A673 (cell line): ENCODE measurements at regions not wholly inside any gene's neighbourhood (a gene's known extent, or its start where the extent isn't known, plus 50 kb on each side); places are given as distances from the start of the nearest gene placed in this dataset.

Experiments
- BruUV-seq: library from RNA; stranded (reverse); fragments of 400-500 nt; replicated peaks from 2 replicates; lab custom pipeline; 2021; lab: Mats Ljungman, UMichigan
- CTCF ChIA-PET: fragments of 300-600 bp; sonication (Branson Sonifier 250); formaldehyde crosslinking; loops from one replicate; lab custom pipeline; 2022; ENCODE audit warnings: antibody characterized with exemption; lab: Charles Lee
- POLR2A ChIA-PET: fragments of 300-600 bp; sonication (Branson Sonifier 250); formaldehyde crosslinking; loops from one replicate; lab custom pipeline; 2022; ENCODE audit warnings: antibody characterized with exemption; ENCODE audit not compliant: low non-redundant PET; lab: Charles Lee
- DNase-seq: peaks from one replicate; pipeline ENCODE4 v3.0.0-alpha.2; 2015; ENCODE audit warnings: low spot score
- H3K27ac ChIP-seq: fragments of 200-600 bp; sonication (generic); 2 replicates; pipeline ENCODE4 v1.5.1; 2016; ENCODE audit warnings: mixed run types, low read depth, mild to moderate bottlenecking, mixed read lengths, antibody characterized with exemption, low read length; ENCODE audit not compliant: poor library complexity, severe bottlenecking
- H3K27me3 ChIP-seq: fragments of 200-600 bp; sonication (generic); replicated peaks from 2 replicates; pipeline ENCODE4 v1.6.1; 2017; ENCODE audit warnings: mixed run types, low read depth, mild to moderate bottlenecking, mixed read lengths, antibody characterized with exemption, low read length; ENCODE audit not compliant: insufficient read depth, poor library complexity
- H3K36me3 ChIP-seq: fragments of 200-600 bp; sonication (generic); 2 replicates; pipeline ENCODE4 v1.6.1; 2016; ENCODE audit warnings: mixed run types, mild to moderate bottlenecking, mixed read lengths, antibody characterized with exemption, low read length; ENCODE audit not compliant: insufficient read depth, poor library complexity, severe bottlenecking
- H3K4me1 ChIP-seq: fragments of 200-600 bp; sonication (generic); 2 replicates; pipeline ENCODE4 v1.6.1; 2017; ENCODE audit warnings: mixed run types, mild to moderate bottlenecking, mixed read lengths, antibody characterized with exemption, low read length; ENCODE audit not compliant: insufficient read depth, poor library complexity, severe bottlenecking
- H3K4me3 ChIP-seq: fragments of 200-600 bp; sonication (generic); 2 replicates; pipeline ENCODE4 v1.5.1; 2016; ENCODE audit warnings: low read depth, mixed run types, mild to moderate bottlenecking, mixed read lengths, low read length; ENCODE audit not compliant: poor library complexity, severe bottlenecking
- H3K9me3 ChIP-seq: fragments of 200-600 bp; sonication (generic); 2 replicates; pipeline ENCODE4 v1.6.1; 2016; ENCODE audit warnings: mixed run types, low read depth, mild to moderate bottlenecking, mixed read lengths, antibody characterized with exemption, low read length; ENCODE audit not compliant: poor library complexity, severe bottlenecking
- EZH2 ChIP-seq: fragments of 200-600 bp; sonication (generic); IDR thresholded peaks from 2 replicates; pipeline ENCODE4 v1.6.1; 2017; ENCODE audit warnings: borderline replicate concordance, low read depth, mild to moderate bottlenecking, mixed read lengths, antibody characterized with exemption, low read length; ENCODE audit not compliant: poor library complexity, severe bottlenecking
- intact Hi-C: fragments of 100-400 bp; cut with micrococcal nuclease; formaldehyde crosslinking; loops from one replicate; pipeline ENCODE4 v1.10.0; 2022; ENCODE audit not compliant: unreplicated experiment
- TF ChIP-seq, protein P1 (sequence below): fragments of 300-800, 200-600 bp; sonication (generic); conservative IDR thresholded peaks from 2 replicates; pipeline ENCODE4 v1.5.1; 2017; ENCODE audit warnings: low read depth, mild to moderate bottlenecking, antibody characterized with exemption, low read length, moderate library complexity, mixed read lengths

DNA sequence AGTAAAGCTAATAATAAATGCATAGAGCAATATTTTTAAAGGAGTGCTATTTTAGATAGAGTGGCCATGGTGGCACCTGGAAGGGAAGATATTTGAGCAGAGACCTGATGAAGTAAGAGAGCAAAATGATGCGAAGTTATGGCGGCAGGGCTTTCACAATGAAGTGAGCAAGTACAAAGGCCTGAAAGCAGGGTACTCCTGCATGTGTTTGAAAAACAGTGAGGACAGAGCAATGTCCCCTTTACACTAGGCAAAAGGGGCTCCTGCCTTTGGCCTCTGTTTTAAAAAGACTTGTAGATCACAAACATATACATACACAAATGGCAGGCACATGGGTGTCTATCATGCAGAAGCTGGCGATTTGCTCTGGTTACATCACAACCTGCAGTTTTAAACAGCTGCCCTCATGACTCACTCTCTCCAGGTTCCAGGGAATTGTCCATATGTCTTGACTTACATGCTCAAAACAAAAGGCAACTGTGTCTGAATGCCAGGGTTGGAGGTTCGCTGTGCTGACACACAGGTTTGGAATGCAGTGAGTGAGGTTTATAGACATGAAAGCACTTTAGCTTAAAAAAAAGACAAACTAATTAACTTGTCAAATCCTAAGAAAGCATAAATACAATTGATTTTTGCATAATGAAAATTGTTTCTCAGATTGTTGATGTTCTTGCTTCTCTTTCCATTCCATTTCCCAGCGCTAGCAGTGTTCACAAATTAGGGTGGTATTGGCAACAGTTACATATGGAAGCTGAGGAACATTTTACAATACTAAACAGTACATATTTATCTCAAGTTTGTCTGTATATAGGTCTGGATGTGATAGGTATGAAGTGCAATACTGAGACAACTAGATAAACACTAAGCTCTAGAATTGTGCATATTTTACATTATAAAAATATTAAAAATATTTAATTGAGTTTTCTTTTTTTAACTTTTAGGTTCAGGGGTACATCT is 313.9 kb downstream of the BARHL2 start:
- Histone ChIP-seq H3K4me1 (peaks cover 8% of the 10 kb centered on the region), H3K36me3 (no peaks in the 10 kb centered on the region), H3K4me3 (no peak overlapping the region), H3K27ac (no peak overlapping the region), H3K9me3 (no peaks in the 10 kb centered on the region), H3K27me3 (no peaks in the 10 kb centered on the region)
- TF ChIP-seq, protein P1, sequence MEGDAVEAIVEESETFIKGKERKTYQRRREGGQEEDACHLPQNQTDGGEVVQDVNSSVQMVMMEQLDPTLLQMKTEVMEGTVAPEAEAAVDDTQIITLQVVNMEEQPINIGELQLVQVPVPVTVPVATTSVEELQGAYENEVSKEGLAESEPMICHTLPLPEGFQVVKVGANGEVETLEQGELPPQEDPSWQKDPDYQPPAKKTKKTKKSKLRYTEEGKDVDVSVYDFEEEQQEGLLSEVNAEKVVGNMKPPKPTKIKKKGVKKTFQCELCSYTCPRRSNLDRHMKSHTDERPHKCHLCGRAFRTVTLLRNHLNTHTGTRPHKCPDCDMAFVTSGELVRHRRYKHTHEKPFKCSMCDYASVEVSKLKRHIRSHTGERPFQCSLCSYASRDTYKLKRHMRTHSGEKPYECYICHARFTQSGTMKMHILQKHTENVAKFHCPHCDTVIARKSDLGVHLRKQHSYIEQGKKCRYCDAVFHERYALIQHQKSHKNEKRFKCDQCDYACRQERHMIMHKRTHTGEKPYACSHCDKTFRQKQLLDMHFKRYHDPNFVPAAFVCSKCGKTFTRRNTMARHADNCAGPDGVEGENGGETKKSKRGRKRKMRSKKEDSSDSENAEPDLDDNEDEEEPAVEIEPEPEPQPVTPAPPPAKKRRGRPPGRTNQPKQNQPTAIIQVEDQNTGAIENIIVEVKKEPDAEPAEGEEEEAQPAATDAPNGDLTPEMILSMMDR: no peak
- no peak for TF ChIP-seq EZH2
- intact Hi-C loops: no loop called here
- POLR2A ChIA-PET: interaction anchor here (0.6 kb wide), 1 partner anchor 207 kb away, joined by 3 read pairs; no protein-coding TSS in a partner anchor
- CTCF ChIA-PET: no interaction called here
- peak; percentile 91 for DNase-seq
- BruUV-seq: no TSS peak

DNA sequence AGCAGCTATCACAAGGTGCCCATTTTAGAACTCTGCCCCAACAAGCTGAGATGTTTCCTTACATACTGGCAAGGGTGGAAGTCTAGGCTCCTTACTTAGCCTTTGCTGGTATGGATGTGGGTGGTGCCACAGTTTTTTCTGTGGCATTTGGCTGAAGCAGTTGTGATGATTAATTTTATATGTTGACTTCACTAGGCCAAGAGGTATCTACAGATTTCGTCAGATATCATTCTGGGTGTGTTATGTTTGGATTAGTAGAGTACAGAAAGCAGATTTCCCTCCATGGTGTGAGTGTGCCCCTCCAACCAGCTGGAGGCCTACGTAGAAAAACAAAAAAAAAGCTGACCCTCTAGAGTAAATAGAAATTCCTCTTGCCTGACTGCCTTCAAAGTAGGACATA is 317.0 kb downstream of the BARHL2 start:
- TF ChIP-seq, protein P1: no peak
- no peak for TF ChIP-seq EZH2
- no peaks in the 10 kb centered on the region for H3K27me3 ChIP-seq
- H3K4me1 ChIP-seq: peaks cover 8% of the 10 kb centered on the region
- no peak overlapping the region for H3K4me3 ChIP-seq
- no peak for DNase-seq
- H3K36me3 ChIP-seq: no peaks in the 10 kb centered on the region
- H3K9me3 ChIP-seq: no peaks in the 10 kb centered on the region
- POLR2A ChIA-PET: no interaction called here
- CTCF ChIA-PET: no interaction called here
- no TSS peak for BruUV-seq
- no peak overlapping the region for H3K27ac ChIP-seq
- intact Hi-C loops: no loop called here

DNA sequence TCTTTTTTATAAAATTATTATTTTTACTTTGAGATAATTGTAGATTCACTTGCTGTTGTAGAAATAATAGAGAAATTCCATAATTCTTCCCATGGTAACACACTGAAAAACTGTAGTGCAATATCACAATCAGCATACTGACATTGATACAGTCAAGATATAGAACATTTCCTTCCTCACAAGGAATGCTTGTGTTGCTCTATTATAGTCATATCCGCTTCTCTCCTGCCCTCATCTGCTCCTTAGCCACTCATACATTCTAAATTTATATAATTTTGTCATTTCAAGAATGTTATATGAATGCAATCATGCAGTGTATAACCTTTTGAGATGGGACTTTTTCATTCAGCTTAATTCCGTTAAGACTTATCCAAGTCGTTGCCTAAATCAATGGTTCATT is 320.2 kb downstream of the BARHL2 start:
- POLR2A ChIA-PET: no interaction called here
- H3K27me3 ChIP-seq: no peaks in the 10 kb centered on the region
- no TSS peak for BruUV-seq

More for the DNA sequence above, 320.2 kb downstream of the BARHL2 start:
- Histone ChIP-seq H3K4me1 (no peaks in the 10 kb centered on the region), H3K36me3 (no peaks in the 10 kb centered on the region), H3K4me3 (no peak overlapping the region), H3K9me3 (no peaks in the 10 kb centered on the region), H3K27ac (no peak overlapping the region)
- DNase-seq: no peak
- TF ChIP-seq EZH2: no peak
- TF ChIP-seq, protein P1: no peak
- intact Hi-C loops: no loop called here
- CTCF ChIA-PET: no interaction called here
